ENCODE measurements at regions not wholly inside any gene's neighbourhood (a gene's known extent, or its start where the extent isn't known, plus 50 kb on each side); places are given as distances from the start of the nearest gene placed in this dataset.
A peak's percentile ranks its signal among the peaks of the same experiment; 100 is the strongest.

DNA sequence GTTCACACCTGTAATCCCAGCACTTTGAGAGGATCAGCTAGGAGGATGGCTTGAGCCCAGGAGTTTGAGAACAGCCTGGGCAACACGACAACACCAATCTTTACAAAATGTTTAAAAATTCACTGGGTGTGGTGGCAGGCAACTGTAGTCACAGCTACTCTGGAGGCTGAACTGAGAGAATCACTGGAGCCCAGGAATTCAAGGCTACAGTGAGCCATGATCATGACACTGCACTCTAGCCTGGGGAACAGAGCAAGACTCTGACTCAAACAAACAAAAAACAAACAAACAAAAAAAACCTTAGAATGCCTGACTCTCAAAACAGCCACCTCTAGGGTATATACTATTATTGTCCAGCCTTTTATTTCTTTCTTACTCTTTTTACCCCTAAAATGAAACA is 56.5 kb upstream of the PAPSS2 start:
- no peak overlapping the region for H3K14ac ChIP-seq (ENCODE audit: low read length)
- H3K4ac ChIP-seq (ENCODE audit: low read length): no peak overlapping the region
- no peak overlapping the region for H3K4me2 ChIP-seq (ENCODE audit: insufficient read depth, low read length, poor library complexity, severe bottlenecking)
- H2BK120ac ChIP-seq (ENCODE audit: low read depth, low read length): no peak overlapping the region
- H3K18ac ChIP-seq (ENCODE audit: low read length): no peak overlapping the region
- H2AK5ac ChIP-seq (ENCODE audit: low read depth, low read length): no peak overlapping the region
- H3K4me3 ChIP-seq (ENCODE audit: low read length in 2 of 2): no peak overlapping the region
- H3K23ac ChIP-seq (ENCODE audit: low read depth, low read length, poor library complexity): no peak overlapping the region
- no peaks in the 10 kb centered on the region for H3K36me3 ChIP-seq (replicated peaks in 1 of 2; ENCODE audit: control insufficient read depth in 2 of 2, insufficient read depth in 2 of 2, low read length in 2 of 2)
- H3K27me3 ChIP-seq (ENCODE audit: control insufficient read depth in 3 of 3, insufficient read depth in 3 of 3, low read depth in 1 of 3, low read length in 3 of 3): no peaks in the 10 kb centered on the region
- no peak overlapping the region for H4K8ac ChIP-seq (ENCODE audit: low read depth, low read length)
- no CpG with 5 or more reads among the region's 1 CpG for WGBS, 2 donors (ENCODE audit: extremely low coverage in 2 of 2, insufficient read length in 2 of 2, insufficient replicate concordance in 1 of 2)
- no peak overlapping the region for H3K27ac ChIP-seq (replicated peaks; ENCODE audit: low read length)
- H3K79me1 ChIP-seq (ENCODE audit: low read depth, low read length): no peaks in the 10 kb centered on the region
- no peak overlapping the region for H2BK15ac ChIP-seq (ENCODE audit: low read length)
- no peak overlapping the region for H2AFZ ChIP-seq (ENCODE audit: low read length)
- no peak for DNase-seq (ENCODE audit: low spot score)
- H2BK5ac ChIP-seq (ENCODE audit: low read length): no peak overlapping the region
- no peaks in the 10 kb centered on the region for H3K9me3 ChIP-seq (replicated peaks in 1 of 2; ENCODE audit: control insufficient read depth in 2 of 2, insufficient read depth in 1 of 2, low read depth in 1 of 2, low read length in 2 of 2)
- H4K91ac ChIP-seq (ENCODE audit: low read depth, low read length, poor library complexity): no peak overlapping the region
- peaks cover 3 to 10% of the 10 kb centered on the region in 2 donors for H3K4me1 ChIP-seq (ENCODE audit: control insufficient read depth in 2 of 2, insufficient read depth in 1 of 2, low read depth in 1 of 2, low read length in 2 of 2)
- no peak overlapping the region for H2BK12ac ChIP-seq (ENCODE audit: low read length)
- no peak overlapping the region for H3K9ac ChIP-seq (ENCODE audit: low read depth, low read length, poor library complexity)

DNA sequence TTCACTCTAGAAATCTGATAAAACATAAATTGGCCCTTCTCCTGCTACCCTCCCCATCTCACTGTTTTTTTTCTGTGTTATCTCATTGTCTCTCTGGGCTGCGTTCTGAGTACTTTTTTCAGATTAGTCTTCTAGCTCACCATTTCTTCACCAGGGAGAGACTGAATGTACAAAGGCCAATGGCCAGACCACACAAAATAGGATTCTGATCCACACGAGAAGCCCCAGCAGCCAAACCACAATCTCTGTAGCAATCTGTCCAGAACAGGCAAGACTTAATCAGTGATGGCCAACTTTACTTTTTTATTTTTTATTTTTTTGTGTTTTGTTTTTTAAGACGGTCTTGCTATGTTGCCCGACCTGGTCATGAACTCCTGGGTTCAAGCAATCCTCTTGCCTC is 55.9 kb upstream of the PAPSS2 start:
- Histone ChIP-seq H3K4me3 (ENCODE audit: low read length in 2 of 2) (no peak overlapping the region), H3K27me3 (ENCODE audit: control insufficient read depth in 3 of 3, insufficient read depth in 3 of 3, low read depth in 1 of 3, low read length in 3 of 3) (no peaks in the 10 kb centered on the region), H3K14ac (ENCODE audit: low read length) (no peak overlapping the region), H3K27ac (replicated peaks; ENCODE audit: low read length) (no peak overlapping the region), H2BK5ac (ENCODE audit: low read length) (no peak overlapping the region), H2AK5ac (ENCODE audit: low read depth, low read length) (no peak overlapping the region), H2BK120ac (ENCODE audit: low read depth, low read length) (no peak overlapping the region), H2AFZ (ENCODE audit: low read length) (no peak overlapping the region), H3K4me2 (ENCODE audit: insufficient read depth, low read length, poor library complexity, severe bottlenecking) (no peak overlapping the region), H3K9ac (ENCODE audit: low read depth, low read length, poor library complexity) (no peak overlapping the region), H2BK12ac (ENCODE audit: low read length) (no peak overlapping the region), H3K79me1 (ENCODE audit: low read depth, low read length) (no peaks in the 10 kb centered on the region), H3K9me3 (replicated peaks in 1 of 2; ENCODE audit: control insufficient read depth in 2 of 2, insufficient read depth in 1 of 2, low read depth in 1 of 2, low read length in 2 of 2) (no peaks in the 10 kb centered on the region), H2BK15ac (ENCODE audit: low read length) (no peak overlapping the region), H3K23ac (ENCODE audit: low read depth, low read length, poor library complexity) (no peak overlapping the region), H3K4ac (ENCODE audit: low read length) (no peak overlapping the region), H4K8ac (ENCODE audit: low read depth, low read length) (no peak overlapping the region), H4K91ac (ENCODE audit: low read depth, low read length, poor library complexity) (no peak overlapping the region), H3K4me1 (ENCODE audit: control insufficient read depth in 2 of 2, insufficient read depth in 1 of 2, low read depth in 1 of 2, low read length in 2 of 2) (peaks cover 3 to 15% of the 10 kb centered on the region in 2 donors), H3K36me3 (replicated peaks in 1 of 2; ENCODE audit: control insufficient read depth in 2 of 2, insufficient read depth in 2 of 2, low read length in 2 of 2) (no peaks in the 10 kb centered on the region), H3K18ac (ENCODE audit: low read length) (no peak overlapping the region)
- no CpG with 5 or more reads among the region's 4 CpGs for whole genome bisulfite sequencing, 2 donors (ENCODE audit: extremely low coverage in 2 of 2, insufficient read length in 2 of 2, insufficient replicate concordance in 1 of 2)
- no peak for DNase-seq (ENCODE audit: low spot score)

GRCh38 chr10:87605628-87606251 is 53.9 kb upstream of the PAPSS2 start:
- no peak overlapping the region for H3K18ac ChIP-seq (ENCODE audit: low read length)
- H3K9ac ChIP-seq (ENCODE audit: low read depth, low read length, poor library complexity): no peak overlapping the region
- no peak for DNase-seq (ENCODE audit: low spot score)
- no peaks in the 10 kb centered on the region for H3K9me3 ChIP-seq (replicated peaks in 1 of 2; ENCODE audit: control insufficient read depth in 2 of 2, insufficient read depth in 1 of 2, low read depth in 1 of 2, low read length in 2 of 2)
- H3K14ac ChIP-seq (ENCODE audit: low read length): no peak overlapping the region
- no peak overlapping the region for H3K4me2 ChIP-seq (ENCODE audit: insufficient read depth, low read length, poor library complexity, severe bottlenecking)
- H3K27ac ChIP-seq (replicated peaks; ENCODE audit: low read length): no peak overlapping the region
- no peak overlapping the region for H2BK120ac ChIP-seq (ENCODE audit: low read depth, low read length)
- H3K27me3 ChIP-seq (ENCODE audit: control insufficient read depth in 3 of 3, insufficient read depth in 3 of 3, low read depth in 1 of 3, low read length in 3 of 3): no peaks in the 10 kb centered on the region
- no peak overlapping the region for H2BK12ac ChIP-seq (ENCODE audit: low read length)
- H2AFZ ChIP-seq (ENCODE audit: low read length): peak overlapping the region; percentile 25
- no CpG with 5 or more reads among the region's 4 CpGs for WGBS, 2 donors (ENCODE audit: extremely low coverage in 2 of 2, insufficient read length in 2 of 2, insufficient replicate concordance in 1 of 2)
- H2BK15ac ChIP-seq (ENCODE audit: low read length): no peak overlapping the region
- no peak overlapping the region for H2BK5ac ChIP-seq (ENCODE audit: low read length)
- no peak overlapping the region for H3K4ac ChIP-seq (ENCODE audit: low read length)
- H3K4me1 ChIP-seq (ENCODE audit: control insufficient read depth in 2 of 2, insufficient read depth in 1 of 2, low read depth in 1 of 2, low read length in 2 of 2): peaks cover 3 to 19% of the 10 kb centered on the region in 2 donors
- H3K23ac ChIP-seq (ENCODE audit: low read depth, low read length, poor library complexity): no peak overlapping the region
- no peak overlapping the region for H4K91ac ChIP-seq (ENCODE audit: low read depth, low read length, poor library complexity)
- no peak overlapping the region for H4K8ac ChIP-seq (ENCODE audit: low read depth, low read length)
- no peak overlapping the region for H2AK5ac ChIP-seq (ENCODE audit: low read depth, low read length)
- no peaks in the 10 kb centered on the region for H3K79me1 ChIP-seq (ENCODE audit: low read depth, low read length)
- no peak overlapping the region for H3K4me3 ChIP-seq (ENCODE audit: low read length in 2 of 2)
- no peaks in the 10 kb centered on the region for H3K36me3 ChIP-seq (replicated peaks in 1 of 2; ENCODE audit: control insufficient read depth in 2 of 2, insufficient read depth in 2 of 2, low read length in 2 of 2)

DNA sequence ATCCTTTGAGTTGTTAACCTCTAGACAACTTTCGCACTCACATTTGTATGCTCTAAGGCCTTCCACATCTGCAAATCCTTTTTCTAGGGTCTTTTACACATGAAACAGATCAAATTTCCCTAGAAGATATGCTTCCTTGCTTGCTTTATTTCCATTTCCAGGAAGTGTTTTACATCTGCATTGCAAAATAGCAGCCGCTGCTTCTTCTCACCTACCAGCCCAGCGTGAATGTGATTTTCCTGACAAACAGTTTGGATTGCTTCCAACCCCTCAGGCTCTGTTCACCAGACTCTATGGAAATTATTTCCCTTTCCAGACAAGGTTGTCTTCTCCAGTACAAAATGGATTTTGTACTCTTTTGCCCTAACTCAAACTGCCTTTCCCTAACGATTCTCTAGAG is 50.9 kb upstream of the PAPSS2 start:
- H3K23ac ChIP-seq (ENCODE audit: low read depth, low read length, poor library complexity): no peak overlapping the region
- no peak overlapping the region for H2BK12ac ChIP-seq (ENCODE audit: low read length)
- no peaks in the 10 kb centered on the region for H3K27me3 ChIP-seq (ENCODE audit: control insufficient read depth in 3 of 3, insufficient read depth in 3 of 3, low read depth in 1 of 3, low read length in 3 of 3)
- no peak overlapping the region for H2BK5ac ChIP-seq (ENCODE audit: low read length)
- H4K8ac ChIP-seq (ENCODE audit: low read depth, low read length): no peak overlapping the region
- no peaks in the 10 kb centered on the region for H3K36me3 ChIP-seq (replicated peaks in 1 of 2; ENCODE audit: control insufficient read depth in 2 of 2, insufficient read depth in 2 of 2, low read length in 2 of 2)
- H3K4me1 ChIP-seq (ENCODE audit: control insufficient read depth in 2 of 2, insufficient read depth in 1 of 2, low read depth in 1 of 2, low read length in 2 of 2): peaks cover 3 to 19% of the 10 kb centered on the region in 2 donors
- no peak overlapping the region for H4K91ac ChIP-seq (ENCODE audit: low read depth, low read length, poor library complexity)
- no CpG with 5 or more reads among the region's 4 CpGs for whole genome bisulfite sequencing, 2 donors (ENCODE audit: extremely low coverage in 2 of 2, insufficient read length in 2 of 2, insufficient replicate concordance in 1 of 2)
- no peak overlapping the region for H3K4me2 ChIP-seq (ENCODE audit: insufficient read depth, low read length, poor library complexity, severe bottlenecking)
- H3K18ac ChIP-seq (ENCODE audit: low read length): no peak overlapping the region
- no peak overlapping the region for H2AK5ac ChIP-seq (ENCODE audit: low read depth, low read length)
- no peak overlapping the region for H3K4ac ChIP-seq (ENCODE audit: low read length)
- H2BK15ac ChIP-seq (ENCODE audit: low read length): no peak overlapping the region
- H3K9me3 ChIP-seq (replicated peaks in 1 of 2; ENCODE audit: control insufficient read depth in 2 of 2, insufficient read depth in 1 of 2, low read depth in 1 of 2, low read length in 2 of 2): peaks cover 0 to 2% of the 10 kb centered on the region in 2 donors
- H3K9ac ChIP-seq (ENCODE audit: low read depth, low read length, poor library complexity): no peak overlapping the region
- no peak overlapping the region for H2BK120ac ChIP-seq (ENCODE audit: low read depth, low read length)
- no peak for DNase-seq (ENCODE audit: low spot score)
- no peak overlapping the region for H3K14ac ChIP-seq (ENCODE audit: low read length)
- no peaks in the 10 kb centered on the region for H3K79me1 ChIP-seq (ENCODE audit: low read depth, low read length)
- no peak overlapping the region for H3K4me3 ChIP-seq (ENCODE audit: low read length in 2 of 2)
- peak overlapping the region; percentile 45 for H2AFZ ChIP-seq (ENCODE audit: low read length)
- no peak overlapping the region for H3K27ac ChIP-seq (replicated peaks; ENCODE audit: low read length)
